ENCODE measurements at regions not wholly inside any gene's neighbourhood (a gene's known extent, or its start where the extent isn't known, plus 50 kb on each side); places are given as distances from the start of the nearest gene placed in this dataset.
A peak's percentile ranks its signal among the peaks of the same experiment; 100 is the strongest.

GRCh38 chr1:187960125-187960638 is 1131.4 kb downstream of the PLA2G4A start:
- no peak overlapping the region for H3K4me3 ChIP-seq (ENCODE audit: low read depth, low read length)
- DNase-seq (ENCODE audit: low read depth), result no peak
- TF ChIP-seq CTCF (conservative IDR thresholded peaks at IDR 0.05; ENCODE audit: low read depth, low read length), result no peak

DNA sequence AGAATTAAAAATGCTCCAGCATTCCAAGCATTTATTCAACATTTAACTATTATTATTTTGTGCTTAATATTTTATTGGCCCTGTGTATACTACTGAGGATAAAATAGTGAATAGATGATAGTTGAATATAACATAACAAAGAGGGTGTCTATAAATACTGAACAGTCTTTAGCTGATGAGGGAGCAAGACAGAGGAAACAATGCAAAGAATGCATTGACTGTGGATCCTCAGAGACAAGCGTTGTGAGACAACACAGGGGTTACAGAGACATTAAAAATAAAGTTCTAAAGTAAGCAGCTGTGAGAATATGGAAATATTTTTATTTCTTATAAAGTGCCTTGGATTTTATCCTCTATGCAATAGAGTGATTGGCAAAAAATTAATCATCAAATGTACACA is 1133.1 kb downstream of the PLA2G4A start:
- no peak overlapping the region for H3K4me3 ChIP-seq (ENCODE audit: low read depth, low read length)
- no peak for DNase-seq (ENCODE audit: low read depth)
- TF ChIP-seq CTCF (conservative IDR thresholded peaks at IDR 0.05; ENCODE audit: low read depth, low read length), result no peak

DNA sequence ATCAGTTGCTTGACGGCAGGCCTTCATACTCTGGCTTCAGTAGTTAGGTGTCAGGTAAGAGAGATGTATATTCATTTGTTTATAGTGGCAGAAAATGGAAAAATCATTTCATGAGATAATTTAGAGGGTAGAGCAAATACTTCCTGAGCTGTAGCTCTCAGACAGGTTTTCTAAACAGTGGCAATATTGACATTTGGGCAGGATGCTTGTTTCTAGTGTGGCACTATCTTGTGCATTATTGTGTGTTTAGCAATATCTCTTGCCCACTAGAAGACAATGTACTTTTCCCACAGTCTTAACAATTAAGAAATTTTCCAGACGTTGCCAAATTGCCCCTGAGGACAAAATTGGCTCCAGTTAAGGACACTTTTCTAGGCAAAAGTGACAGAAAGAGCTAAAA is 1143.1 kb downstream of the PLA2G4A start:
- no peak for TF ChIP-seq CTCF (conservative IDR thresholded peaks at IDR 0.05; ENCODE audit: low read depth, low read length)

DNA sequence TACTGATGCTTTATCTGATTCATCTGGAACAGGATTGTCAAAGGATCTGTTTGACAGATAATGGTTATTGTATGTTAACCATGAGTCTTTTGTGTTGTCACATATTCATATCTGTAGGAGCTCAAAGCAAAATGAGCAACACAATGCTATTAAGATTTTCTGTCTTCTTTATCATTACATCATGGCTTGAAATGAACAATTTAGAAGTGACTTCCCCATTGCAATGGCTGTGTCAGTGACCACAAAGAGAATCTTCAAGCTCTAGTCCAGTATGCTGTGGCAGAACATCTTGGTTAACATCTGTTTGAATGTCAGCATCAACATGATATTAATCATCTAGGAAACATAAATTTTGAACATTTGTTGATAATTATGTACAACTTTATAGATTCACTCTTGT is 1148.5 kb downstream of the PLA2G4A start:
- DNase-seq (ENCODE audit: low read depth), result no peak
- TF ChIP-seq CTCF (conservative IDR thresholded peaks at IDR 0.05; ENCODE audit: low read depth, low read length), result no peak

More for the DNA sequence above, 1143.1 kb downstream of the PLA2G4A start:
- no peak overlapping the region for H3K4me3 ChIP-seq (ENCODE audit: low read depth, low read length)
- DNase-seq (ENCODE audit: low read depth), result no peak

GRCh38 chr1:187985145-187985896 is 1156.6 kb downstream of the PLA2G4A start:
- DNase-seq (ENCODE audit: low read depth), result peak; percentile 16
- TF ChIP-seq CTCF (conservative IDR thresholded peaks at IDR 0.05; ENCODE audit: low read depth, low read length), result no peak
- no peak overlapping the region for H3K4me3 ChIP-seq (ENCODE audit: low read depth, low read length)

More for the DNA sequence above, 1148.5 kb downstream of the PLA2G4A start:
- H3K4me3 ChIP-seq (ENCODE audit: low read depth, low read length), result no peak overlapping the region

GRCh38 chr1:187985897-187986654 is 1157.3 kb downstream of the PLA2G4A start:
- no peak overlapping the region for H3K4me3 ChIP-seq (ENCODE audit: low read depth, low read length)
- DNase-seq (ENCODE audit: low read depth), result peak; percentile 45
- TF ChIP-seq CTCF (conservative IDR thresholded peaks at IDR 0.05; ENCODE audit: low read depth, low read length), result no peak

Measured in choroid plexus epithelial cell (primary cell).